ENCODE measurements at regions not wholly inside any gene's neighbourhood (a gene's known extent, or its start where the extent isn't known, plus 50 kb on each side); places are given as distances from the start of the nearest gene placed in this dataset.

DNA sequence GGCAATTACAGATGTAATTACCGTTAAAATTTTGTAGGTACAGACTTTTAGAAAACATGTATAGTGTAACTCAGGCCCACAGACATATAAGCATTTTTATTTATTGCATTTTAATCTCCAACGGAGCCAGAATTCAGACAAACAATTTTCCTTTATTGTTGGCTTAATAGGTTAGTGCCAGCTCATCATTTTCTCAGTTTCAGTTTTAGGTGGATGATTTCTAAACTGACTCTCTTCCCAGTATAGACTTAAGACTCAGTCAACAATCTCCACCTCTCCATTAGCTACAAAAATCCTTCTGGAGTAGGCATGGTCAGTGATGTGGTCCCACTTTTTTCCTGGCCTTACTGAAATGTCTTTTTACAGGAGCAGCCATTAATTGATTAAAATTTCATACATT, 994.6 kb downstream of the TBL1XR1 start:
- TF ChIP-seq, protein P1, sequence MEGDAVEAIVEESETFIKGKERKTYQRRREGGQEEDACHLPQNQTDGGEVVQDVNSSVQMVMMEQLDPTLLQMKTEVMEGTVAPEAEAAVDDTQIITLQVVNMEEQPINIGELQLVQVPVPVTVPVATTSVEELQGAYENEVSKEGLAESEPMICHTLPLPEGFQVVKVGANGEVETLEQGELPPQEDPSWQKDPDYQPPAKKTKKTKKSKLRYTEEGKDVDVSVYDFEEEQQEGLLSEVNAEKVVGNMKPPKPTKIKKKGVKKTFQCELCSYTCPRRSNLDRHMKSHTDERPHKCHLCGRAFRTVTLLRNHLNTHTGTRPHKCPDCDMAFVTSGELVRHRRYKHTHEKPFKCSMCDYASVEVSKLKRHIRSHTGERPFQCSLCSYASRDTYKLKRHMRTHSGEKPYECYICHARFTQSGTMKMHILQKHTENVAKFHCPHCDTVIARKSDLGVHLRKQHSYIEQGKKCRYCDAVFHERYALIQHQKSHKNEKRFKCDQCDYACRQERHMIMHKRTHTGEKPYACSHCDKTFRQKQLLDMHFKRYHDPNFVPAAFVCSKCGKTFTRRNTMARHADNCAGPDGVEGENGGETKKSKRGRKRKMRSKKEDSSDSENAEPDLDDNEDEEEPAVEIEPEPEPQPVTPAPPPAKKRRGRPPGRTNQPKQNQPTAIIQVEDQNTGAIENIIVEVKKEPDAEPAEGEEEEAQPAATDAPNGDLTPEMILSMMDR (IDR thresholded peaks at IDR 0.05; ENCODE audit: insufficient read depth, low read length): no peak
- TF ChIP-seq POLR2AphosphoS5 (IDR thresholded peaks at IDR 0.05; ENCODE audit: low read depth) (no peak), GABPA (IDR thresholded peaks at IDR 0.05; ENCODE audit: low read depth) (no peak)
- TF ChIP-seq, protein P2, sequence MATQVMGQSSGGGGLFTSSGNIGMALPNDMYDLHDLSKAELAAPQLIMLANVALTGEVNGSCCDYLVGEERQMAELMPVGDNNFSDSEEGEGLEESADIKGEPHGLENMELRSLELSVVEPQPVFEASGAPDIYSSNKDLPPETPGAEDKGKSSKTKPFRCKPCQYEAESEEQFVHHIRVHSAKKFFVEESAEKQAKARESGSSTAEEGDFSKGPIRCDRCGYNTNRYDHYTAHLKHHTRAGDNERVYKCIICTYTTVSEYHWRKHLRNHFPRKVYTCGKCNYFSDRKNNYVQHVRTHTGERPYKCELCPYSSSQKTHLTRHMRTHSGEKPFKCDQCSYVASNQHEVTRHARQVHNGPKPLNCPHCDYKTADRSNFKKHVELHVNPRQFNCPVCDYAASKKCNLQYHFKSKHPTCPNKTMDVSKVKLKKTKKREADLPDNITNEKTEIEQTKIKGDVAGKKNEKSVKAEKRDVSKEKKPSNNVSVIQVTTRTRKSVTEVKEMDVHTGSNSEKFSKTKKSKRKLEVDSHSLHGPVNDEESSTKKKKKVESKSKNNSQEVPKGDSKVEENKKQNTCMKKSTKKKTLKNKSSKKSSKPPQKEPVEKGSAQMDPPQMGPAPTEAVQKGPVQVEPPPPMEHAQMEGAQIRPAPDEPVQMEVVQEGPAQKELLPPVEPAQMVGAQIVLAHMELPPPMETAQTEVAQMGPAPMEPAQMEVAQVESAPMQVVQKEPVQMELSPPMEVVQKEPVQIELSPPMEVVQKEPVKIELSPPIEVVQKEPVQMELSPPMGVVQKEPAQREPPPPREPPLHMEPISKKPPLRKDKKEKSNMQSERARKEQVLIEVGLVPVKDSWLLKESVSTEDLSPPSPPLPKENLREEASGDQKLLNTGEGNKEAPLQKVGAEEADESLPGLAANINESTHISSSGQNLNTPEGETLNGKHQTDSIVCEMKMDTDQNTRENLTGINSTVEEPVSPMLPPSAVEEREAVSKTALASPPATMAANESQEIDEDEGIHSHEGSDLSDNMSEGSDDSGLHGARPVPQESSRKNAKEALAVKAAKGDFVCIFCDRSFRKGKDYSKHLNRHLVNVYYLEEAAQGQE (IDR thresholded peaks at IDR 0.05; ENCODE audit: insufficient replicate concordance, low read depth): no peak
